ENCODE measurements at regions not wholly inside any gene's neighbourhood (a gene's known extent, or its start where the extent isn't known, plus 50 kb on each side); places are given as distances from the start of the nearest gene placed in this dataset.

GRCh38 chr6:145187491-145188206 lies 547.7 kb downstream of the EPM2A start:
- no peak for TF ChIP-seq REST (IDR thresholded peaks at IDR 0.05; ENCODE audit: low read depth)
- no peak for TF ChIP-seq TAF1 (IDR thresholded peaks at IDR 0.05; ENCODE audit: low read depth)
- TF ChIP-seq EGR1 (IDR thresholded peaks at IDR 0.05), result no peak
- TF ChIP-seq FOXM1 (IDR thresholded peaks at IDR 0.05; ENCODE audit: borderline replicate concordance, low read depth), result no peak
- no peak for TF ChIP-seq MAX (IDR thresholded peaks at IDR 0.05)
- no peak for TF ChIP-seq RAD21 (IDR thresholded peaks at IDR 0.05; ENCODE audit: low read depth)
- no peak for TF ChIP-seq CEBPB (IDR thresholded peaks at IDR 0.05)
- no peak for TF ChIP-seq NFIC (IDR thresholded peaks at IDR 0.05)
- no peak for TF ChIP-seq EP300 (IDR thresholded peaks at IDR 0.05; ENCODE audit: borderline replicate concordance)
- TF ChIP-seq CREB1 (IDR thresholded peaks at IDR 0.05; ENCODE audit: low read depth), result no peak
